Endodermal cell (in vitro differentiated cells): ENCODE measurements at regions not wholly inside any gene's neighbourhood (a gene's known extent, or its start where the extent isn't known, plus 50 kb on each side); places are given as distances from the start of the nearest gene placed in this dataset.

Source experiments
- DNase-seq: peaks from one replicate; pipeline ENCODE4 v3.0.0-alpha.2; 2017
- H3K27ac ChIP-seq: 2 replicates; pipeline ENCODE4 v1.5.1; 2013; ENCODE audit warnings: mild to moderate bottlenecking, low read depth, low read length, moderate library complexity
- H3K27me3 ChIP-seq: 2 replicates; pipeline ENCODE4 v1.6.1; 2013; ENCODE audit warnings: mild to moderate bottlenecking, low read length, moderate library complexity; ENCODE audit not compliant: insufficient read depth, control insufficient read depth, poor library complexity, severe bottlenecking
- H3K36me3 ChIP-seq: 2 replicates; pipeline ENCODE4 v1.7.0; 2013; ENCODE audit warnings: mild to moderate bottlenecking, low read length, moderate library complexity; ENCODE audit not compliant: control insufficient read depth, insufficient read depth
- H3K4me1 ChIP-seq: one replicate; pipeline ENCODE4 v1.7.0; 2013; ENCODE audit warnings: low read length; ENCODE audit not compliant: control insufficient read depth, insufficient read depth
- H3K4me3 ChIP-seq: 2 replicates; pipeline ENCODE4 v1.5.1; 2013; ENCODE audit warnings: mild to moderate bottlenecking, low read length, moderate library complexity
- H3K9ac ChIP-seq: 2 replicates; pipeline ENCODE4 v1.6.1; 2013; ENCODE audit warnings: mild to moderate bottlenecking, low read length, moderate library complexity; ENCODE audit not compliant: poor library complexity, severe bottlenecking; ENCODE audit errors: extremely low read depth
- H3K9me3 ChIP-seq: 2 replicates; pipeline ENCODE4 v1.6.1; 2013; ENCODE audit warnings: mild to moderate bottlenecking, low read length, moderate library complexity; ENCODE audit not compliant: control insufficient read depth
- H3K27ac Mint-ChIP-seq: 2 replicates; pipeline ENCODE4 v1.8.0; 2020; ENCODE audit warnings: mixed read lengths
- H3K27me3 Mint-ChIP-seq: 2 replicates; pipeline ENCODE4 v1.8.0; 2021; ENCODE audit warnings: mild to moderate bottlenecking, mixed read lengths; ENCODE audit not compliant: insufficient read depth
- H3K36me3 Mint-ChIP-seq: 2 replicates; pipeline ENCODE4 v1.8.0; 2020; ENCODE audit warnings: low read depth, mixed read lengths
- H3K4me1 Mint-ChIP-seq: 2 replicates; pipeline ENCODE4 v1.8.0; 2020; ENCODE audit warnings: mixed read lengths
- H3K4me3 Mint-ChIP-seq: 2 replicates; pipeline ENCODE4 v1.8.0; 2020; ENCODE audit warnings: mild to moderate bottlenecking, moderate library complexity, mixed read lengths
- H3K9me3 Mint-ChIP-seq: 2 replicates; pipeline ENCODE4 v1.8.0; 2020; ENCODE audit warnings: mild to moderate bottlenecking, mixed read lengths
- CTCF ChIP-seq: fragments of 200-600 bp; sonication (generic); conservative IDR thresholded peaks from 2 replicates; pipeline ENCODE4 v1.5.0; 2021; ENCODE audit warnings: antibody characterized with exemption, mild to moderate bottlenecking
- WGBS, 2 experiments: methylation state at CpG; one replicate each; pipeline versions ENCODE4 v1.1.5 to v1.1.7; 2013; ENCODE audit warnings: missing lambda C conversion rate in 2 of 2, mixed read lengths in 1 of 2; ENCODE audit not compliant: insufficient coverage in 1 of 2, insufficient read length in 1 of 2; 5-methylcytosine and 5-hydroxymethylcytosine counted together

- Mint-ChIP-seq H3K27me3 (peaks cover 93% of the 10 kb centered on the region), H3K4me1 (no peaks in the 10 kb centered on the region), H3K9me3 (no peaks in the 10 kb centered on the region), H3K27ac (no peak overlapping the region), H3K4me3 (no peak overlapping the region), H3K36me3 (no peaks in the 10 kb centered on the region)
- Histone ChIP-seq H3K4me1 (no peaks in the 10 kb centered on the region), H3K4me3 (no peak overlapping the region), H3K27ac (no peak overlapping the region), H3K36me3 (no peaks in the 10 kb centered on the region), H3K27me3 (peaks cover 100% of the 10 kb centered on the region), H3K9me3 (no peaks in the 10 kb centered on the region), H3K9ac (no peak overlapping the region)
- no peak for TF ChIP-seq CTCF
- DNase-seq: no peak
- 94% methylated on average over 1 of the region's 1 CpG; no CpG with 5 or more reads in 1 of the 2 experiments for WGBS, 2 experiments
These were observed 443.9 kb downstream of the MIAT start for GRCh38 chr22:27101288-27101687.

- no peak overlapping the region for H3K27ac ChIP-seq
- Mint-ChIP-seq H3K4me1 (peaks cover 14% of the 10 kb centered on the region), H3K4me3 (no peak overlapping the region), H3K27ac (no peak overlapping the region), H3K9me3 (no peaks in the 10 kb centered on the region), H3K36me3 (no peaks in the 10 kb centered on the region), H3K27me3 (peaks cover 88% of the 10 kb centered on the region)
- H3K4me3 ChIP-seq: no peak overlapping the region
- no peaks in the 10 kb centered on the region for H3K9me3 ChIP-seq
- H3K9ac ChIP-seq: no peak overlapping the region
- H3K4me1 ChIP-seq: peaks cover 7% of the 10 kb centered on the region
- no peak for TF ChIP-seq CTCF
- WGBS, 2 experiments: 0 to 63% methylated on average over 1 to 3 of the region's 3 CpGs
- peaks cover 81% of the 10 kb centered on the region for H3K27me3 ChIP-seq
- DNase-seq: no peak
- H3K36me3 ChIP-seq: no peaks in the 10 kb centered on the region
These were observed 447.1 kb downstream of the MIAT start for GRCh38 chr22:27104449-27104848.

- H3K9me3 ChIP-seq: no peaks in the 10 kb centered on the region
- 89 to 92% methylated on average over 9 to 11 of the region's 11 CpGs for WGBS, 2 experiments
- Mint-ChIP-seq H3K9me3 (no peaks in the 10 kb centered on the region), H3K36me3 (no peaks in the 10 kb centered on the region), H3K27me3 (peaks cover 81% of the 10 kb centered on the region), H3K27ac (no peak overlapping the region), H3K4me1 (peaks cover 21% of the 10 kb centered on the region), H3K4me3 (no peak overlapping the region)
- no peaks in the 10 kb centered on the region for H3K36me3 ChIP-seq
- TF ChIP-seq CTCF: no peak
- H3K27ac ChIP-seq: no peak overlapping the region
- peaks cover 72% of the 10 kb centered on the region for H3K27me3 ChIP-seq
- H3K9ac ChIP-seq: no peak overlapping the region
- H3K4me1 ChIP-seq: peaks cover 11% of the 10 kb centered on the region
- no peak for DNase-seq
- H3K4me3 ChIP-seq: no peak overlapping the region
These were observed 448.0 kb downstream of the MIAT start for GRCh38 chr22:27105142-27106025.
